MM.1S (cell line): ENCODE measurements at regions not wholly inside any gene's neighbourhood (a gene's known extent, or its start where the extent isn't known, plus 50 kb on each side); places are given as distances from the start of the nearest gene placed in this dataset.

Experiments
- EZH2 ChIP-seq: fragments of 300-600 bp; sonication (generic); optimal IDR thresholded peaks from 2 replicates; pipeline ENCODE3; 2017; ENCODE audit warnings: low read depth, mild to moderate bottlenecking, antibody characterized with exemption, low read length, mixed read lengths
- EZH2phosphoT487 ChIP-seq: fragments of 300-600 bp; sonication (generic); IDR thresholded peaks from 2 replicates; pipeline ENCODE4 v1.6.1; 2018; ENCODE audit warnings: antibody characterized with exemption, low read length
- TF ChIP-seq, protein P1 (sequence below): fragments of 300-600 bp; sonication (generic); IDR thresholded peaks from 2 replicates; pipeline ENCODE4 v1.5.1; 2016; ENCODE audit warnings: antibody characterized with exemption, low read length, mixed read lengths

DNA sequence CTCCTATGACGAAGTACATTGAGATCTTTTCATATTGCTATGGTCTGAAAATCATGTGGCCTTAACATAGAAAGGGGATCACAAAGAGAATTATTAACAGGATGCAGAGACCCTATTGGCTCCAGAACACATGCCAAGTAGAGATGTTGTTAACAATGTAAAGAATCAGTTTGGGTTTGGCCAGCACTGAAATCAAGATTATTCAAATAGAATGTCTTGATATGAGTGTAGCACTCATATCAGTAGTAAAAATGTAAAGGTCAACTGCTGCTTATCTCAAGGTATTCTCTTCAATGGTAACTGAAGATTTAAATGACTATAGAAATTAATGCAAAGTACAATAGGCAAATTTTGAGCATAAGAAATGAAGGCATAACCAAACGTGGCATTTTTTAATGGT is 262.8 kb downstream of the PTH2R start:
- TF ChIP-seq, protein P1, sequence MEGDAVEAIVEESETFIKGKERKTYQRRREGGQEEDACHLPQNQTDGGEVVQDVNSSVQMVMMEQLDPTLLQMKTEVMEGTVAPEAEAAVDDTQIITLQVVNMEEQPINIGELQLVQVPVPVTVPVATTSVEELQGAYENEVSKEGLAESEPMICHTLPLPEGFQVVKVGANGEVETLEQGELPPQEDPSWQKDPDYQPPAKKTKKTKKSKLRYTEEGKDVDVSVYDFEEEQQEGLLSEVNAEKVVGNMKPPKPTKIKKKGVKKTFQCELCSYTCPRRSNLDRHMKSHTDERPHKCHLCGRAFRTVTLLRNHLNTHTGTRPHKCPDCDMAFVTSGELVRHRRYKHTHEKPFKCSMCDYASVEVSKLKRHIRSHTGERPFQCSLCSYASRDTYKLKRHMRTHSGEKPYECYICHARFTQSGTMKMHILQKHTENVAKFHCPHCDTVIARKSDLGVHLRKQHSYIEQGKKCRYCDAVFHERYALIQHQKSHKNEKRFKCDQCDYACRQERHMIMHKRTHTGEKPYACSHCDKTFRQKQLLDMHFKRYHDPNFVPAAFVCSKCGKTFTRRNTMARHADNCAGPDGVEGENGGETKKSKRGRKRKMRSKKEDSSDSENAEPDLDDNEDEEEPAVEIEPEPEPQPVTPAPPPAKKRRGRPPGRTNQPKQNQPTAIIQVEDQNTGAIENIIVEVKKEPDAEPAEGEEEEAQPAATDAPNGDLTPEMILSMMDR, result no peak
- TF ChIP-seq EZH2, result no peak
- TF ChIP-seq EZH2phosphoT487, result no peak
